Brain microvascular endothelial cell (primary cell): ENCODE measurements at regions not wholly inside any gene's neighbourhood (a gene's known extent, or its start where the extent isn't known, plus 50 kb on each side); places are given as distances from the start of the nearest gene placed in this dataset.

Experiments
- DNase-seq: peaks from one replicate; pipeline ENCODE4 v3.0.0-alpha.2; 2020
- H3K27ac ChIP-seq: fragments of 250-450 bp; sonication (Bioruptor Pico); 2 replicates; pipeline ENCODE4 v1.5.1; 2020; ENCODE audit warnings: mild to moderate bottlenecking, moderate library complexity
- H3K27me3 ChIP-seq: fragments of 250-450 bp; sonication (Bioruptor Pico); replicated peaks from 2 replicates; pipeline ENCODE4 v1.5.1; 2020; ENCODE audit warnings: mild to moderate bottlenecking
- H3K36me3 ChIP-seq: fragments of 250-450 bp; sonication (Bioruptor Pico); replicated peaks from 2 replicates; pipeline ENCODE4 v1.5.1; 2020; ENCODE audit warnings: mild to moderate bottlenecking
- H3K4me3 ChIP-seq: 2 replicates; pipeline ENCODE4 v1.5.1; 2011; ENCODE audit warnings: low read depth, mild to moderate bottlenecking, control low read depth, low read length, moderate library complexity
- in situ Hi-C: cut with HindIII; loops from 2 replicates; pipeline ENCODE4 v1.10.0; 2017; ENCODE audit warnings: low sequenced_read_pairs, low pct_ligation_motif_present
- TF ChIP-seq, protein P1 (sequence below): IDR thresholded peaks from 2 replicates; pipeline ENCODE4 v1.5.1; 2011; ENCODE audit warnings: low read depth, mild to moderate bottlenecking, moderate library complexity, low read length, control low read depth, inconsistent platforms; ENCODE audit errors: missing control alignments

DNA sequence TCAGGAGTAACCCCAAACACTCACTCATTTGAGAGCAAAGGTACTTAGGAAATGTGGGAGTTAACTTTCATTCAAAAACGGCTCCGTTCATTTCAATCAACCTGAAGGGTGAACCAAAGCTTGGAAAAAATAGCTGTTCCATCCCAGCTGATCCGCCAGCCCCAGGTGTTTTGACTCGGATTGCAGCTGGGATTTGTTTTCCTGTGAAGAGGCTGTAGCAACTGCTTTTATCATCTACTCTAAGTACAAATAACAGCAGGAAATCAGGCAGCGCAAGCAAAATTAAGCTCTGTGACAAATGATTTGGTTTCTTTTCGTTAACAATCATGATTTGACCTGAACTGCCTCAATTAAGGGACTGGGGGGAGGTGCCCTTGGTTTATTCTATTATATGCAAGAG is 154.7 kb downstream of the BEND2 start:
- TF ChIP-seq, protein P1, sequence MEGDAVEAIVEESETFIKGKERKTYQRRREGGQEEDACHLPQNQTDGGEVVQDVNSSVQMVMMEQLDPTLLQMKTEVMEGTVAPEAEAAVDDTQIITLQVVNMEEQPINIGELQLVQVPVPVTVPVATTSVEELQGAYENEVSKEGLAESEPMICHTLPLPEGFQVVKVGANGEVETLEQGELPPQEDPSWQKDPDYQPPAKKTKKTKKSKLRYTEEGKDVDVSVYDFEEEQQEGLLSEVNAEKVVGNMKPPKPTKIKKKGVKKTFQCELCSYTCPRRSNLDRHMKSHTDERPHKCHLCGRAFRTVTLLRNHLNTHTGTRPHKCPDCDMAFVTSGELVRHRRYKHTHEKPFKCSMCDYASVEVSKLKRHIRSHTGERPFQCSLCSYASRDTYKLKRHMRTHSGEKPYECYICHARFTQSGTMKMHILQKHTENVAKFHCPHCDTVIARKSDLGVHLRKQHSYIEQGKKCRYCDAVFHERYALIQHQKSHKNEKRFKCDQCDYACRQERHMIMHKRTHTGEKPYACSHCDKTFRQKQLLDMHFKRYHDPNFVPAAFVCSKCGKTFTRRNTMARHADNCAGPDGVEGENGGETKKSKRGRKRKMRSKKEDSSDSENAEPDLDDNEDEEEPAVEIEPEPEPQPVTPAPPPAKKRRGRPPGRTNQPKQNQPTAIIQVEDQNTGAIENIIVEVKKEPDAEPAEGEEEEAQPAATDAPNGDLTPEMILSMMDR = no peak
- H3K4me3 ChIP-seq = no peak overlapping the region
- no peak overlapping the region for H3K27ac ChIP-seq
- no peaks in the 10 kb centered on the region for H3K27me3 ChIP-seq
- no peak for DNase-seq
- H3K36me3 ChIP-seq = no peaks in the 10 kb centered on the region
- in situ Hi-C loops = no loop called here

DNA sequence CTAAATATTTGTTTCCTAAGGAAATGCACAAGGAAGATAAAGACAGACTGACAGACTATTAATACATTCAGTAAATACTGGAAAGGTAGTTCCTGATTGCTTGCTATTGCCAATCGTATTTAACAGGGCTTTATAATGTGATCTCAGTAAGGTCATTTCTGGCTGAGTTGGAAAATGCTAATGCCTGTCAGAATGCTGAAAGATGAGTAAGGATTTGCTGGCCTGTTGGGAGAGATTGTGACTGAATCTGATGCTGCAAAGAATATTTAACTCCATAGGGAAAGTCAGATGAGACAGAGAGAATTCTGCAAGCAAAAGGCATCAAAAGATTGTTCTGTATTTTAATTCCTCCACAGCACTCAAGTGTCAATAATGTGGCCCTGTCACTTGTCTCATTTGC is 169.0 kb downstream of the BEND2 start:
- Histone ChIP-seq H3K36me3 (no peaks in the 10 kb centered on the region), H3K27me3 (no peaks in the 10 kb centered on the region), H3K27ac (no peak overlapping the region), H3K4me3 (no peak overlapping the region)
- no peak for DNase-seq
- TF ChIP-seq, protein P1 = no peak
- in situ Hi-C loops = no loop called here

DNA sequence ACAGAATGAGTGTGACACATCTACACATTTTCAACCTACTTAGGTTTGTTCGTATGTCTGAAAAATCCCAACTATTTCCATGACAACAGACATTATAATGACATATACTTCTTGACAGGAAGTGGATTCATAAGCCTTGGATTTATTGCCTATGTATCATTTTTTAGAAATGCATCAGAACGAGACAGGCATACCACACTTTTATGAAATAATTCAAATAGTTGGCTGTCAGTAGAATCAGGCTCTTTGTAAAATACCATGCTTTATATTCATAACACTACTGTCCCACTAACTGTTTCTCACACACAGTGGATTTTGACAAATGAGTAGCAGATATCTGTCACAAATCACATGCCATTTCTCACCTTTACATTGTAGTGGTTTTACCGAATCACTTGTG is 173.2 kb downstream of the BEND2 start:
- Histone ChIP-seq H3K27me3 (no peaks in the 10 kb centered on the region), H3K27ac (no peak overlapping the region), H3K4me3 (no peak overlapping the region), H3K36me3 (no peaks in the 10 kb centered on the region)
- TF ChIP-seq, protein P1 = no peak
- no peak for DNase-seq
- in situ Hi-C loops = no loop called here

DNA sequence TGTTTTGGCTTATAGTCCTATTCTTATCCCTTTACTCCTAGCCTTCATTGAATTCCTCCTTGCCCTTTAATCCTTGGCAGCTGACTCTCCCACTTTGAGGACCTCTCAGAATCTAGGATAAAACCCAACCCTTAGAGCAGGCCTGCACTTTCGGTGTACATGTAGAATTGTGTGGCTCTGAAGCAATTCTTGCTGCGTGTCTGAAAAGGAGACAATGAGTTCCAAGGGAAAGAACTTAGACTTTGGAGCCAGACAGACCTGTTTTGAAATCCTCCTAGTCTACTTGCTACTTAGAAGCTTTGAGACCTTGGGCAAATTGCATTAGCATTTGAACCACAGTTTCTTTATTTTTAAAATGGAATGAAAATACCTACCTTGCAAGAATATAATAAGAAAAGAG is 175.2 kb downstream of the BEND2 start:
- Histone ChIP-seq H3K27me3 (no peaks in the 10 kb centered on the region), H3K4me3 (no peak overlapping the region), H3K36me3 (no peaks in the 10 kb centered on the region), H3K27ac (no peak overlapping the region)
- in situ Hi-C loops = no loop called here
- TF ChIP-seq, protein P1 = no peak
- DNase-seq = no peak

DNA sequence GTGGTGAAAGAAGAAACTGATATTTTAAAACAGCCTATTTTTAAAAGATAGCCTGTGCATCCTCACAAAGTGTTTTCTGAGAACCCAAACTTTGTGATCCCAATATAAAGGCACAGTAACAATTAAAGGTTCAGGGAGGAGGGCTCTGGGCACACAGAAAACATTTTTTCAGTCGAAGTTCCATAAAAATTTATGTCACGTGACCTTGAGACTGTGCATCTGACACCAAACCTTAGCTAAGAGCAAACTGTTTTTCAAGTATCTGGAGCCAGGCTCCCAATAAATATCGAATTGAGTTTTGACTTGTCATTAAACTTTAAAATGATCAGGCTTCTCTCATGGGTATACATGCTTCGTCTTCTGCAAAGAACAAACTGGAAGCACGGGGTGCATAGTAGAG is 177.9 kb downstream of the BEND2 start:
- Histone ChIP-seq H3K27me3 (no peaks in the 10 kb centered on the region), H3K27ac (no peak overlapping the region), H3K4me3 (no peak overlapping the region), H3K36me3 (no peaks in the 10 kb centered on the region)
- in situ Hi-C loops = no loop called here
- no peak for DNase-seq
- TF ChIP-seq, protein P1 = no peak

DNA sequence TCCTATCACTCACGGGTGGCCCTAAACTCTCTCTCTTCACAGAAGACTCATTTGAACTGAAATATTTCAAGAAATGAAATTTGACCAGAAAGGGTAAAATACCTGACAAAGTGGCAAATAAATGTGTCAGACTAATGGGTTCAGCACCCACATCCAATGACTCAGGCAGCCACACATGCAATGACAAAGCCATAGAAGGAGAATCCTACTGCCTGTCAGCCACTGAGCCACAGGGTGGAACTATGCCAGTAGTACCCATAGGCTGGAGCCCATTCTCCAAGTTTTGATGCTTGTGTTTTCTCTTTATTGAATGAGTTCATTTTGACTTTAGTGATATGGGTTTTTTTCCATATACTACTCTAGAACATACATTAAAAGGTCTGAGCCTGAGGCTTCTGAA is 179.0 kb downstream of the BEND2 start:
- Histone ChIP-seq H3K27me3 (no peaks in the 10 kb centered on the region), H3K36me3 (no peaks in the 10 kb centered on the region), H3K4me3 (no peak overlapping the region), H3K27ac (no peak overlapping the region)
- in situ Hi-C loops = no loop called here
- no peak for DNase-seq
- TF ChIP-seq, protein P1 = no peak
